ENCODE measurements at regions not wholly inside any gene's neighbourhood (a gene's known extent, or its start where the extent isn't known, plus 50 kb on each side); places are given as distances from the start of the nearest gene placed in this dataset.

DNA sequence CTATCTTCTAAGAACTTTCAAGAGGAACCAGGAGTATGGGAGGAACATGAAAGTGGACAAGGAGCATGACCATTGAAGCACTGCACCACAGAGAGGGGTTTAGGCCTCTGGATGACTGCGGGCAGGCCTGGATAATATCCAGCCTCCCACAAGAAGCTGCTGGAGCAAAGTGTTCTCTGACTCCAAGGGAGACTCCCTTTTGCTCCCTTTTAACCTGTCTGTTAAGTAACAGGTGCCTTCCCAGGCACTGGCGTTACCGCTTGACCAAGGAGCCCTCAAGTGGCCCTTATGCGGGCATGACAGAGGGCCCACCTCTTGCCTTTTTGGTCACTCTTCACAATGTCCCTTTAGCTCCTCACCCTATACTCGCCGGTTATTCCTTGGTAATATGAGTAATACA, 666.2 kb downstream of the SLITRK6 start:
- Histone ChIP-seq H3K9me1 (ENCODE audit: insufficient read depth, low read length) (no peaks in the 10 kb centered on the region), H3K9me3 (ENCODE audit: control insufficient read depth, insufficient read depth, low read length) (no peaks in the 10 kb centered on the region), H3K36me3 (ENCODE audit: control insufficient read depth, insufficient read depth, low read length) (no peaks in the 10 kb centered on the region), H2BK120ac (ENCODE audit: low read depth, low read length) (no peak overlapping the region), H4K5ac (ENCODE audit: low read depth, low read length) (no peak overlapping the region), H3K27me3 (ENCODE audit: control insufficient read depth, insufficient read depth, low read length) (no peaks in the 10 kb centered on the region), H3K18ac (ENCODE audit: low read depth, low read length) (no peak overlapping the region), H3K56ac (ENCODE audit: extremely low read depth, insufficient read depth, low read length) (no peak overlapping the region), H2AK5ac (ENCODE audit: low read depth, low read length) (no peak overlapping the region), H4K91ac (ENCODE audit: insufficient read depth, low read depth, low read length) (no peak overlapping the region), H3K4me3 (ENCODE audit: insufficient read depth, low read depth, low read length) (no peak overlapping the region), H3K14ac (replicated peaks; ENCODE audit: low read depth, low read length) (no peak overlapping the region), H2BK15ac (ENCODE audit: low read depth, low read length) (no peak overlapping the region), H3K9ac (ENCODE audit: low read depth, low read length) (no peak overlapping the region), H3K23ac (ENCODE audit: low read depth, low read length) (no peak overlapping the region), H2BK20ac (ENCODE audit: low read depth, low read length) (no peak overlapping the region), H3K27ac (ENCODE audit: insufficient read depth, low read length) (no peak overlapping the region), H3K79me1 (ENCODE audit: low read depth in 1 of 2, low read length in 2 of 2) (no peaks in the 10 kb centered on the region), H2AFZ (replicated peaks; ENCODE audit: low read length, poor library complexity) (no peak overlapping the region), H2BK5ac (ENCODE audit: low read depth, low read length, poor library complexity, severe bottlenecking) (no peak overlapping the region), H2AK9ac (replicated peaks; ENCODE audit: low read depth, low read length, poor library complexity) (no peak overlapping the region), H4K8ac (ENCODE audit: low read depth in 2 of 2, low read length in 2 of 2) (no peak overlapping the region), H4K20me1 (ENCODE audit: insufficient read depth, low read length) (no peaks in the 10 kb centered on the region), H3K4ac (ENCODE audit: low read depth, low read length) (no peak overlapping the region), H3K4me1 (ENCODE audit: control insufficient read depth, insufficient read depth, low read length) (no peaks in the 10 kb centered on the region), H3K4me2 (ENCODE audit: low read depth, low read length) (no peak overlapping the region)
- dilution Hi-C loops (cut with HindIII; ENCODE audit: low sequenced_read_pairs, unreplicated experiment) = no loop called here
- TF ChIP-seq BHLHE40 (IDR thresholded peaks at IDR 0.05; ENCODE audit: low read depth, low read length) (no peak), MAFK (IDR thresholded peaks at IDR 0.05; ENCODE audit: low read depth, low read length) (no peak), MXI1 (IDR thresholded peaks at IDR 0.05; ENCODE audit: borderline replicate concordance, low read depth, low read length) (no peak), POLR2A (IDR thresholded peaks at IDR 0.05; ENCODE audit: low read depth, low read length) (no peak), FOS (IDR thresholded peaks at IDR 0.05; ENCODE audit: low read depth, low read length) (no peak), MAZ (IDR thresholded peaks at IDR 0.05; ENCODE audit: borderline replicate concordance, low read depth, low read length) (no peak), RAD21 (IDR thresholded peaks at IDR 0.05; ENCODE audit: low read length) (no peak), CEBPB (IDR thresholded peaks at IDR 0.05; ENCODE audit: low read depth, low read length) (no peak), CHD1 (IDR thresholded peaks at IDR 0.05; ENCODE audit: low read depth, low read length) (no peak), RFX5 (IDR thresholded peaks at IDR 0.05; ENCODE audit: low read depth, low read length) (no peak), SMC3 (IDR thresholded peaks at IDR 0.05; ENCODE audit: low read depth, low read length) (no peak), NFE2L2 (IDR thresholded peaks at IDR 0.05; ENCODE audit: low read depth, low read length) (no peak), RCOR1 (IDR thresholded peaks at IDR 0.05; ENCODE audit: insufficient replicate concordance, low read length) (no peak)
- TF ChIP-seq, protein P1, sequence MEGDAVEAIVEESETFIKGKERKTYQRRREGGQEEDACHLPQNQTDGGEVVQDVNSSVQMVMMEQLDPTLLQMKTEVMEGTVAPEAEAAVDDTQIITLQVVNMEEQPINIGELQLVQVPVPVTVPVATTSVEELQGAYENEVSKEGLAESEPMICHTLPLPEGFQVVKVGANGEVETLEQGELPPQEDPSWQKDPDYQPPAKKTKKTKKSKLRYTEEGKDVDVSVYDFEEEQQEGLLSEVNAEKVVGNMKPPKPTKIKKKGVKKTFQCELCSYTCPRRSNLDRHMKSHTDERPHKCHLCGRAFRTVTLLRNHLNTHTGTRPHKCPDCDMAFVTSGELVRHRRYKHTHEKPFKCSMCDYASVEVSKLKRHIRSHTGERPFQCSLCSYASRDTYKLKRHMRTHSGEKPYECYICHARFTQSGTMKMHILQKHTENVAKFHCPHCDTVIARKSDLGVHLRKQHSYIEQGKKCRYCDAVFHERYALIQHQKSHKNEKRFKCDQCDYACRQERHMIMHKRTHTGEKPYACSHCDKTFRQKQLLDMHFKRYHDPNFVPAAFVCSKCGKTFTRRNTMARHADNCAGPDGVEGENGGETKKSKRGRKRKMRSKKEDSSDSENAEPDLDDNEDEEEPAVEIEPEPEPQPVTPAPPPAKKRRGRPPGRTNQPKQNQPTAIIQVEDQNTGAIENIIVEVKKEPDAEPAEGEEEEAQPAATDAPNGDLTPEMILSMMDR (conservative IDR thresholded peaks at IDR 0.05; ENCODE audit: low read depth, low read length) = no peak
- TF ChIP-seq, protein P2, sequence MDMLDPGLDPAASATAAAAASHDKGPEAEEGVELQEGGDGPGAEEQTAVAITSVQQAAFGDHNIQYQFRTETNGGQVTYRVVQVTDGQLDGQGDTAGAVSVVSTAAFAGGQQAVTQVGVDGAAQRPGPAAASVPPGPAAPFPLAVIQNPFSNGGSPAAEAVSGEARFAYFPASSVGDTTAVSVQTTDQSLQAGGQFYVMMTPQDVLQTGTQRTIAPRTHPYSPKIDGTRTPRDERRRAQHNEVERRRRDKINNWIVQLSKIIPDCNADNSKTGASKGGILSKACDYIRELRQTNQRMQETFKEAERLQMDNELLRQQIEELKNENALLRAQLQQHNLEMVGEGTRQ (IDR thresholded peaks at IDR 0.05; ENCODE audit: low read depth, low read length) = no peak
- TF ChIP-seq, protein P3, sequence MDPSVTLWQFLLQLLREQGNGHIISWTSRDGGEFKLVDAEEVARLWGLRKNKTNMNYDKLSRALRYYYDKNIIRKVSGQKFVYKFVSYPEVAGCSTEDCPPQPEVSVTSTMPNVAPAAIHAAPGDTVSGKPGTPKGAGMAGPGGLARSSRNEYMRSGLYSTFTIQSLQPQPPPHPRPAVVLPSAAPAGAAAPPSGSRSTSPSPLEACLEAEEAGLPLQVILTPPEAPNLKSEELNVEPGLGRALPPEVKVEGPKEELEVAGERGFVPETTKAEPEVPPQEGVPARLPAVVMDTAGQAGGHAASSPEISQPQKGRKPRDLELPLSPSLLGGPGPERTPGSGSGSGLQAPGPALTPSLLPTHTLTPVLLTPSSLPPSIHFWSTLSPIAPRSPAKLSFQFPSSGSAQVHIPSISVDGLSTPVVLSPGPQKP (IDR thresholded peaks at IDR 0.05; ENCODE audit: borderline replicate concordance, low read depth, low read length) = no peak
- no CpG with 5 or more reads among the region's 6 CpGs for WGBS, 2 experiments (ENCODE audit: extremely low coverage in 2 of 2, insufficient read length in 1 of 2)
- intact Hi-C loops (cut with micrococcal nuclease) = no loop called here
- DNase-seq (no peak), ATAC-seq (ENCODE audit: low read depth) (no peak)
- ChIA-PET POLR2A (ENCODE audit: unreplicated experiment) (no interaction called here), CTCF (no interaction called here)
- in situ Hi-C loops (cut with MboI; ENCODE audit: low sequenced_read_pairs) = no loop called here
- BruUV-seq (replicated peaks) = no TSS peak

All from IMR-90 (cell line).